ENCODE measurements at regions not wholly inside any gene's neighbourhood (a gene's known extent, or its start where the extent isn't known, plus 50 kb on each side); places are given as distances from the start of the nearest gene placed in this dataset.
"Not testable (repeated sequence)": the region's sequence is repeated elsewhere in the genome, so short reads cannot be mapped to it uniquely, and the experiment has no call there.

DNA sequence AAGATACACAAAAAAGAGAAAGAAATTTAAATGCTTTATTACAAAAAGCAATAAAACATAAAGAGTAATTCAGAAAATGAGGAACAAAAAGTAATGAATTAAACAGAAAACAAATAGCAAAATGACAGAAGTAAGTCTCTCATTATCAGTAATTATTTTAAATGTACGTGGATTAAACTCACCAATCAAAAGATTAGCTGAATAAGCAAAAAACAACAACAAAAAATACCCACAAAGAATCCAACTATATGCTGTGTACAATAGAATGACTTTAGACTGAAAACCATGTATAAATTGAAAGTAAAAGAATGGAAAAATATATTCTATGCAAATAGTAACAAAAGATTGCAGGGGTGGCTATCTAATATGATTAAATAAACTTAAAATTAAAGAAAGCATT is 1006.8 kb downstream of the SLC16A7 start:
- Histone ChIP-seq H3K4me3 (no peak overlapping the region), H3K36me3 (replicated peaks in 1 of 2) (no peaks in the 10 kb centered on the region), H3K27ac (no peak overlapping the region), H3K4me1 (replicated peaks in 1 of 2) (no peaks in the 10 kb centered on the region), H3K9me3 (replicated peaks in 1 of 3) (no peaks in the 10 kb centered on the region), H3K27me3 (no peaks in the 10 kb centered on the region)
- intact Hi-C loops (cut with DNase I) = no loop called here
- WGBS, 4 donors = 68 to 91% (median 76%) methylated on average over 1 of the region's 1 CpG
- TF ChIP-seq POLR2A (IDR thresholded peaks at IDR 0.05) = no peak
- TF ChIP-seq, protein P1, sequence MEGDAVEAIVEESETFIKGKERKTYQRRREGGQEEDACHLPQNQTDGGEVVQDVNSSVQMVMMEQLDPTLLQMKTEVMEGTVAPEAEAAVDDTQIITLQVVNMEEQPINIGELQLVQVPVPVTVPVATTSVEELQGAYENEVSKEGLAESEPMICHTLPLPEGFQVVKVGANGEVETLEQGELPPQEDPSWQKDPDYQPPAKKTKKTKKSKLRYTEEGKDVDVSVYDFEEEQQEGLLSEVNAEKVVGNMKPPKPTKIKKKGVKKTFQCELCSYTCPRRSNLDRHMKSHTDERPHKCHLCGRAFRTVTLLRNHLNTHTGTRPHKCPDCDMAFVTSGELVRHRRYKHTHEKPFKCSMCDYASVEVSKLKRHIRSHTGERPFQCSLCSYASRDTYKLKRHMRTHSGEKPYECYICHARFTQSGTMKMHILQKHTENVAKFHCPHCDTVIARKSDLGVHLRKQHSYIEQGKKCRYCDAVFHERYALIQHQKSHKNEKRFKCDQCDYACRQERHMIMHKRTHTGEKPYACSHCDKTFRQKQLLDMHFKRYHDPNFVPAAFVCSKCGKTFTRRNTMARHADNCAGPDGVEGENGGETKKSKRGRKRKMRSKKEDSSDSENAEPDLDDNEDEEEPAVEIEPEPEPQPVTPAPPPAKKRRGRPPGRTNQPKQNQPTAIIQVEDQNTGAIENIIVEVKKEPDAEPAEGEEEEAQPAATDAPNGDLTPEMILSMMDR (IDR thresholded peaks at IDR 0.05) = no peak
- DNase-seq = no peak

DNA sequence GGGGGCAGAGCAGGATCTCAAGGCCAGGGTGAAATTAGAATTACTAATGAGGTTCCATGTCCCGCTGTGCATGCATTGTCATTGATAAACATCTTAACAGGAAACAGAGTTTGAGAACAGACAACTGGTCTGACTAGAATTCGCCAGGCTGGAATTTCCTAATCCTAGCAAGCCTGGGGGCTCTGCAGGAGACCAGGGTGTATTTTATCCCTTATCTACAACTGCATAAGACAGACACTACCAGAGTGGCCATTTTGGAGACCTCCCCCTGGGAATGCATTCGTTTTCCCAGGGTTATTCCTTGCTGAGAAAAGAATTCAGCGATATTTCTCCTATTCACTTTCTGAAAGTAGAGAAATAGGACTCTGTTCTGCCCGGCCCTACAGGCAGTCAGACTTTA is 1007.6 kb downstream of the SLC16A7 start:
- H3K36me3 ChIP-seq (replicated peaks in 1 of 2); H3K27me3 ChIP-seq; H3K9me3 ChIP-seq (replicated peaks in 1 of 3); DNase-seq; H3K4me1 ChIP-seq (replicated peaks in 1 of 2); intact Hi-C loops (cut with DNase I); H3K27ac ChIP-seq; H3K4me3 ChIP-seq: not testable (repeated sequence)
- WGBS, 4 donors = 66 to 78% (median 76%) methylated on average over 5 of the region's 5 CpGs

DNA sequence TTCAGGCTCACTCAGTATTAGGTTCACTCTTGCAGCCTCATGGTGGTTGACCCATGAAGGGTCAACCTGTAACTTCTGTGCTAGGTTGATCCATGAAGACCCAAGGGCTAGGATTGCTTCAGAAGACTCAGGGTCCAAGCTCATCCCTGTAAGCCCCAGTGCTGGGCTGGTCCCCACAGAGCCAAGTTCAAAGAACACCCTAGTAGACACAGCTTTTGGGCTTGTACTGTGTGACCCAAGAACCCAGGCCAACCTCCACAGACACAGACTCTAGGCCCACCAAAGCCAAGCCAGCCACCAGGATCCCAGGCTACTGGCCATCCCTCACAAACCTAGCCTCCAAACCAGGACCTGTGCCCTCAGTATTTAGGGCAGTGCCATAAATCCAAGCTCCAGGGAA is 1020.6 kb downstream of the SLC16A7 start:
- no peak for DNase-seq
- intact Hi-C loops (cut with DNase I) = no loop called here

DNA sequence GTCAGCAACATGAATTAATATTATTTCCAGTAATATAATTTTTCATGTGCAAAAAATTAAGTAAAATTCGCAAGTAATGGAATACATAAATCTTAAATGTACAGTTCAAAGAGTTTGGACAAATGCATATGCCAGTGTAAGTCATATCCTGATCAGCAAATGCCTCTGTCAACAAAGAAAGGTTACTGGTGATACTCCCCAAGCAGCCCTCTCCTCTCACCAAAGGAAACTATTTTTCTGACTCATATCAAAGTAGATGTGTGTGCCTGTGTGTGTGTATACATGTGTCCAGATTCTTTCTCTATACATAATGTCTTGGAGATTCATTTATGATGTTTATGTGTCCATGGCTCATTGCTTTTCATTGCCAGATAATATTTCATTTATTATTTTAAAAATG is 1035.0 kb downstream of the SLC16A7 start:
- no peak for DNase-seq
- Histone ChIP-seq H3K4me1 (replicated peaks in 1 of 2) (no peaks in the 10 kb centered on the region), H3K27ac (no peak overlapping the region), H3K27me3 (no peaks in the 10 kb centered on the region), H3K36me3 (replicated peaks in 1 of 2) (no peaks in the 10 kb centered on the region), H3K4me3 (no peak overlapping the region), H3K9me3 (replicated peaks in 1 of 3) (no peaks in the 10 kb centered on the region)
- intact Hi-C loops (cut with DNase I) = no loop called here
- no peak for TF ChIP-seq POLR2A (IDR thresholded peaks at IDR 0.05)
- 54 to 67% (median 58%) methylated on average over 1 of the region's 1 CpG for WGBS, 4 donors

More for the DNA sequence above, 1020.6 kb downstream of the SLC16A7 start:
- Histone ChIP-seq H3K27ac (no peak overlapping the region), H3K27me3 (no peaks in the 10 kb centered on the region), H3K9me3 (replicated peaks in 1 of 3) (no peaks in the 10 kb centered on the region), H3K4me1 (replicated peaks in 1 of 2) (no peaks in the 10 kb centered on the region), H3K36me3 (replicated peaks in 1 of 2) (no peaks in the 10 kb centered on the region), H3K4me3 (no peak overlapping the region)
- no peak for TF ChIP-seq POLR2A (IDR thresholded peaks at IDR 0.05)
- TF ChIP-seq, protein P1 (IDR thresholded peaks at IDR 0.05) = no peak

DNA sequence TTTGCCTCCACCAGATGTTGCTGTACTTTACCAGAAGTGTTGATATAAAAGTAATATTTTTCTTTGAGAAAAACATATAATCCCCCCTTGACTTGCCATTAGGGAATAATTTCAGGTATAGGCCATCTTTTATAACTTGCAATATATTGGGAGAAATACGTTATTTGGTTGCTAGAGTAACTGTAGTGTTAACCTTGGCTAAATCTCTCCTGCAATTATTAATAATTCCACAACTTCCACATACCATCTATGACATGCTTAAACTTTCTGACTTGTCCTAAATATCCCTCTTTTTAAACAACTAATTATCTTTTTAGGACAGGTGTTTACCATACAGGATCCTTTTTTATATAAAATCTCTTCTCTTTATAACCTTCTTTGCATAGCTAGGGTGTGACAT is 1048.2 kb downstream of the SLC16A7 start:
- no peak for DNase-seq
- Histone ChIP-seq H3K4me1 (replicated peaks in 1 of 2) (no peaks in the 10 kb centered on the region), H3K9me3 (replicated peaks in 1 of 3) (peaks cover 0 to 5% (median 0%) of the 10 kb centered on the region in 3 donors), H3K4me3 (no peak overlapping the region), H3K36me3 (replicated peaks in 1 of 2) (no peaks in the 10 kb centered on the region), H3K27ac (no peak overlapping the region), H3K27me3 (no peaks in the 10 kb centered on the region)
- 56 to 74% (median 62%) methylated on average over 1 of the region's 1 CpG for WGBS, 4 donors
- TF ChIP-seq, protein P1 (IDR thresholded peaks at IDR 0.05) = no peak
- no peak for TF ChIP-seq POLR2A (IDR thresholded peaks at IDR 0.05)
- intact Hi-C loops (cut with DNase I) = no loop called here

Measured in adrenal gland (tissue), 9 donors.